ENCODE measurements at regions not wholly inside any gene's neighbourhood (a gene's known extent, or its start where the extent isn't known, plus 50 kb on each side); places are given as distances from the start of the nearest gene placed in this dataset.
A peak's percentile ranks its signal among the peaks of the same experiment; 100 is the strongest.

DNA sequence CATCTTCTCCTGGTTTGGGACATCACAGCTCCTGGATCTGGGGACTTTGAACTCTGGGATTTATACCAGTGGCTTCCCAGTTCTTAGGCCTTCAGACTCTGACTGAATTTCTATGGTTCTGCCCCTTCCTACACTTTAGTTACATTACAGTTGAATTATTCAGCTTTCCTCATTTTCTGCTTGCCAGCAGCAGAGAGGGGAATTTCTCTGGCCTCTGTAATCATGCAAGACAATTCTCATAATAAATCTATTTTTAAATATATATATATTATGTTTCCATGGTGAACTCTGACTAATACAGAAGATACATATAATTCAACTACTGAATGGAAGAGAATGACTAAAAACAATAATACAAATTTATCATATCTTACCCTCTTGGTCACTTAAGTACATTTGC is 1478.6 kb upstream of the ACVR2A start:
- no peaks in the 10 kb centered on the region for H3K79me2 ChIP-seq (ENCODE audit: insufficient read depth, low read length)
- Mint-ChIP-seq H3K36me3 (ENCODE audit: low read depth, unreplicated experiment) (no peaks in the 10 kb centered on the region), H3K27ac (ENCODE audit: unreplicated experiment) (no peak overlapping the region), H3K4me3 (ENCODE audit: unreplicated experiment) (no peak overlapping the region), H3K27me3 (ENCODE audit: low read depth, unreplicated experiment) (no peaks in the 10 kb centered on the region), H3K4me1 (ENCODE audit: low read depth, unreplicated experiment) (peaks cover 10% of the 10 kb centered on the region), H3K9me3 (ENCODE audit: unreplicated experiment) (peaks cover 2% of the 10 kb centered on the region)
- no peaks in the 10 kb centered on the region for H3K27me3 ChIP-seq (ENCODE audit: insufficient read depth, low read length)
- H2AFZ ChIP-seq (ENCODE audit: low read depth, low read length): no peak overlapping the region
- TF ChIP-seq, protein P1, sequence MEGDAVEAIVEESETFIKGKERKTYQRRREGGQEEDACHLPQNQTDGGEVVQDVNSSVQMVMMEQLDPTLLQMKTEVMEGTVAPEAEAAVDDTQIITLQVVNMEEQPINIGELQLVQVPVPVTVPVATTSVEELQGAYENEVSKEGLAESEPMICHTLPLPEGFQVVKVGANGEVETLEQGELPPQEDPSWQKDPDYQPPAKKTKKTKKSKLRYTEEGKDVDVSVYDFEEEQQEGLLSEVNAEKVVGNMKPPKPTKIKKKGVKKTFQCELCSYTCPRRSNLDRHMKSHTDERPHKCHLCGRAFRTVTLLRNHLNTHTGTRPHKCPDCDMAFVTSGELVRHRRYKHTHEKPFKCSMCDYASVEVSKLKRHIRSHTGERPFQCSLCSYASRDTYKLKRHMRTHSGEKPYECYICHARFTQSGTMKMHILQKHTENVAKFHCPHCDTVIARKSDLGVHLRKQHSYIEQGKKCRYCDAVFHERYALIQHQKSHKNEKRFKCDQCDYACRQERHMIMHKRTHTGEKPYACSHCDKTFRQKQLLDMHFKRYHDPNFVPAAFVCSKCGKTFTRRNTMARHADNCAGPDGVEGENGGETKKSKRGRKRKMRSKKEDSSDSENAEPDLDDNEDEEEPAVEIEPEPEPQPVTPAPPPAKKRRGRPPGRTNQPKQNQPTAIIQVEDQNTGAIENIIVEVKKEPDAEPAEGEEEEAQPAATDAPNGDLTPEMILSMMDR (IDR thresholded peaks at IDR 0.05; ENCODE audit: insufficient read depth, low read depth, low read length): no peak
- no peak for TF ChIP-seq EZH2 (IDR thresholded peaks at IDR 0.05; ENCODE audit: insufficient read depth, low read length)
- H3K4me1 ChIP-seq (ENCODE audit: insufficient read depth, low read length): no peaks in the 10 kb centered on the region
- no peaks in the 10 kb centered on the region for H4K20me1 ChIP-seq (ENCODE audit: insufficient read depth, low read length)
- H3K9me3 ChIP-seq (ENCODE audit: insufficient read depth, low read depth, low read length): no peaks in the 10 kb centered on the region
- H3K4me3 ChIP-seq (ENCODE audit: insufficient read depth, low read depth, low read length): no peak overlapping the region
- no peak overlapping the region for H3K27ac ChIP-seq (ENCODE audit: low read depth, low read length)
- no peak overlapping the region for H3K9ac ChIP-seq (ENCODE audit: low read length)
- no peak for DNase-seq (ENCODE audit: low read depth)
- FAIRE-seq: no peak
- H3K4me2 ChIP-seq (ENCODE audit: low read length): no peak overlapping the region
- H3K36me3 ChIP-seq (ENCODE audit: insufficient read depth, low read length): no peaks in the 10 kb centered on the region

DNA sequence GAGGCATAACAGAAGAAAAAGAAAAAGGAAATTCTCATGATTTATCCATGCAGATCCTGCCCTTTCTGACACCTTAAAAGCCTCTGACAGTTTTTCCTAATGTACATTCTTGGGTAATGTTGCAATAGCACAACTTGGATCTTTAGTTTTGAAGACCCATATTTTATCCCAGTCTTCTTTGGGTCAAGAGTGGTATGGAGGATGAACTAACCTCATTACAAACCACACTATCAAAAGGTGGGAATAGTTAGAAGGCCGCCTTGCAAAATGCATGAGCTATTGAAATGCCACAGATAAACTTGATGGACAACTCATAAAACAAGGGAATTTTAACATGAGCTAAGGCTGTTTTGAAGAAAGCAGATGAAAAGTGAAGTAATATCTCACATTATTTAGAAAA is 1479.8 kb upstream of the ACVR2A start:
- no peaks in the 10 kb centered on the region for H3K27me3 Mint-ChIP-seq (ENCODE audit: low read depth, unreplicated experiment)

DNA sequence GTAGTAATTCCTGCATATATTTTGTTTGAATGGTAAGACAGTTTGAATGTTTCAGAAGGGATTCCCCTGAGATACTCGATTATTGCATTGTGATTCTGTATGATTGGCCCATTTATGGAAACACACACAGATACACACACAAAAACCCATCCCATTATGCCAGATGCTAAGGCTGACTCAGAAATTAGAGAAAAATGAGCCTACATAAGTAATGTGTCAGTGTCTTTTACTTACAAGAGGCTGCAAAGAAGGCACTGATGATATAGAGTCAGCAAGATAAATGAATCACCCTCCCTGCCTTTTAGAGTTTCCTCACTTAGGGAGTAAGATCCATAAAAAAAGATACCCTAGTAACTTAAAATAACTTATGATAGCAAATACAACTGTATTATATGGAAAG is 1481.1 kb upstream of the ACVR2A start:
- DNase-seq (ENCODE audit: low read depth): peak; percentile 5

More for the DNA sequence above, 1479.8 kb upstream of the ACVR2A start:
- H3K9me3 ChIP-seq (ENCODE audit: insufficient read depth, low read depth, low read length): no peaks in the 10 kb centered on the region
- no peaks in the 10 kb centered on the region for H4K20me1 ChIP-seq (ENCODE audit: insufficient read depth, low read length)
- TF ChIP-seq, protein P1 (IDR thresholded peaks at IDR 0.05; ENCODE audit: insufficient read depth, low read depth, low read length): no peak
- TF ChIP-seq EZH2 (IDR thresholded peaks at IDR 0.05; ENCODE audit: insufficient read depth, low read length): no peak
- Mint-ChIP-seq H3K36me3 (ENCODE audit: low read depth, unreplicated experiment) (no peaks in the 10 kb centered on the region), H3K4me3 (ENCODE audit: unreplicated experiment) (no peak overlapping the region), H3K9me3 (ENCODE audit: unreplicated experiment) (no peaks in the 10 kb centered on the region), H3K4me1 (ENCODE audit: low read depth, unreplicated experiment) (no peaks in the 10 kb centered on the region), H3K27ac (ENCODE audit: unreplicated experiment) (no peak overlapping the region)
- no peak for DNase-seq (ENCODE audit: low read depth)
- no peak overlapping the region for H3K4me2 ChIP-seq (ENCODE audit: low read length)
- H3K4me1 ChIP-seq (ENCODE audit: insufficient read depth, low read length): no peaks in the 10 kb centered on the region
- H3K36me3 ChIP-seq (ENCODE audit: insufficient read depth, low read length): no peaks in the 10 kb centered on the region
- H3K9ac ChIP-seq (ENCODE audit: low read length): no peak overlapping the region
- H3K79me2 ChIP-seq (ENCODE audit: insufficient read depth, low read length): no peaks in the 10 kb centered on the region
- no peak overlapping the region for H2AFZ ChIP-seq (ENCODE audit: low read depth, low read length)
- FAIRE-seq: no peak
- H3K27ac ChIP-seq (ENCODE audit: low read depth, low read length): no peak overlapping the region
- H3K27me3 ChIP-seq (ENCODE audit: insufficient read depth, low read length): no peaks in the 10 kb centered on the region
- H3K4me3 ChIP-seq (ENCODE audit: insufficient read depth, low read depth, low read length): no peak overlapping the region

More for the DNA sequence above, 1481.1 kb upstream of the ACVR2A start:
- Histone ChIP-seq H3K27ac (ENCODE audit: low read depth, low read length) (no peak overlapping the region), H4K20me1 (ENCODE audit: insufficient read depth, low read length) (no peaks in the 10 kb centered on the region), H3K79me2 (ENCODE audit: insufficient read depth, low read length) (no peaks in the 10 kb centered on the region), H3K4me3 (ENCODE audit: insufficient read depth, low read depth, low read length) (no peak overlapping the region), H3K36me3 (ENCODE audit: insufficient read depth, low read length) (no peaks in the 10 kb centered on the region), H3K9me3 (ENCODE audit: insufficient read depth, low read depth, low read length) (no peaks in the 10 kb centered on the region), H3K9ac (ENCODE audit: low read length) (no peak overlapping the region), H3K27me3 (ENCODE audit: insufficient read depth, low read length) (no peaks in the 10 kb centered on the region), H3K4me1 (ENCODE audit: insufficient read depth, low read length) (no peaks in the 10 kb centered on the region), H3K4me2 (ENCODE audit: low read length) (no peak overlapping the region), H2AFZ (ENCODE audit: low read depth, low read length) (no peak overlapping the region)
- Mint-ChIP-seq H3K27me3 (ENCODE audit: low read depth, unreplicated experiment) (no peaks in the 10 kb centered on the region), H3K4me3 (ENCODE audit: unreplicated experiment) (no peak overlapping the region), H3K36me3 (ENCODE audit: low read depth, unreplicated experiment) (no peaks in the 10 kb centered on the region), H3K4me1 (ENCODE audit: low read depth, unreplicated experiment) (no peaks in the 10 kb centered on the region), H3K27ac (ENCODE audit: unreplicated experiment) (no peak overlapping the region), H3K9me3 (ENCODE audit: unreplicated experiment) (no peaks in the 10 kb centered on the region)
- FAIRE-seq: no peak
- TF ChIP-seq, protein P1 (IDR thresholded peaks at IDR 0.05; ENCODE audit: insufficient read depth, low read depth, low read length): no peak
- no peak for TF ChIP-seq EZH2 (IDR thresholded peaks at IDR 0.05; ENCODE audit: insufficient read depth, low read length)

All from astrocyte (in vitro differentiated cells and primary cell).